Fibroblast of the aortic adventitia (primary cell): ENCODE measurements at regions not wholly inside any gene's neighbourhood (a gene's known extent, or its start where the extent isn't known, plus 50 kb on each side); places are given as distances from the start of the nearest gene placed in this dataset.

Experiments
- DNase-seq: peaks from one replicate; pipeline ENCODE4 v3.0.0-alpha.2; 2010; ENCODE audit warnings: low read depth
- H3K4me3 ChIP-seq: 2 replicates; pipeline ENCODE4 v1.5.1; 2011; ENCODE audit warnings: low read depth, mild to moderate bottlenecking, control low read depth, low read length, moderate library complexity
- CTCF ChIP-seq: IDR thresholded peaks from 2 replicates; pipeline ENCODE4 v1.5.1; 2011; ENCODE audit warnings: mild to moderate bottlenecking, low read length, control low read depth, inconsistent platforms; ENCODE audit not compliant: insufficient read depth

DNA sequence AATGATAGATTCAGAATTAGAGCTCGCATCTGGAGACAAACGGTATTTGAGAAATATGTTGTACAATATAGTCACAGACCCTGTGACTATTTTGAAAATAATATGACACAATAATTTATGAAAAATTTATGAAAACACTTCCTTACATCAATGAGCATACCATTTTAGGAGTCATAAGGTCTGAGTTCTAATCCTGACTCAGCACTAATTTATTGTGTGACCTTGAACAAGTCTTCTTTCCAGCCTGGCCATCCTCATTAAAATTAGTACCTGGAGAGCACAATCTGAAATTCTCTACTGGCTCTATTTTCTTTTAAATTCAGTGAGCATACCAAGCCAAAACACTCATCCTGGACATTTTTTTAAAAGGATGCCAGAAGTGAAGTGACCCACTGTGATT, 622.3 kb downstream of the SMARCA1 start:
- DNase-seq, result no peak
- no peak for TF ChIP-seq CTCF
- no peak overlapping the region for H3K4me3 ChIP-seq

DNA sequence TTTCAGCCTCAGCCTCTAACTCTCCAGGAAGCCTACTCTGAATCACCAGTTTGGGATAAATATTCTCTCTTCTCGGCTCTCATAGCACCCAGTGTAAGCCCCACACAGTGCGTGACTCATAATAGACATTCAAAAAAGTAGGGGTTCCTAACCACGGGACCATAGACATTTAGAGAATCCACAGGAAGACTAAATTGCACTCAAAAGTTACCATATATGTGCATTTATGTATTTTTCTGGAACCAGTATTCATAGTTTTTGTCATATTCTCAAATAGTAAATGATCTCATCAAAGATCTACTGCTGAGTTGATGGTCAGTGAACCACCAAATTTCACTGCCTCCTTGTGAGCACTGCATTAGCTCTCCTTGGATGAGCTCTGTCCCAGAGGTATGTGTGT, 625.7 kb downstream of the SMARCA1 start:
- TF ChIP-seq CTCF, result no peak
- DNase-seq, result no peak
- no peak overlapping the region for H3K4me3 ChIP-seq

GRCh38 chrX:128891554-128891953, 631.7 kb downstream of the SMARCA1 start:
- DNase-seq, result no peak
- no peak for TF ChIP-seq CTCF
- no peak overlapping the region for H3K4me3 ChIP-seq

DNA sequence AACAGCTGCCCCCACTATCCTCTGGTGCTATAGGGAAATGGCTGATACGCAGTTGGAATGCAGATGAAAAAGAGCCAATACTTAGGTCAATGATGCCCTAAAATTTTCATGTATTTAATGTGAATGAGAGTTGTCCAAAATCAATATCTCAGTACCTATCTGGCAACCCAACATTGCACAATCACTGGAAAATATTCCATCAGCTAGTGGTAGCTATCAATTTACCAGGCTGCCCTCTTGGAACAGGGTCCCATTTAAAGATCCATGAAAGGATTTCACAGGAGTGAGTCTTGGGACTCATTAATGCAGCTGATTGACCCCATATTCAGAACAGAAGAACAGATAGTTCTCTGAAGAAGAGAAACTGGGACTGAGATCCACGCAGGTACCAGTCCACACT, 638.9 kb downstream of the SMARCA1 start:
- DNase-seq, result no peak
- TF ChIP-seq CTCF, result no peak
- H3K4me3 ChIP-seq, result no peak overlapping the region

GRCh38 chrX:128883650-128884049, 639.6 kb downstream of the SMARCA1 start:
- H3K4me3 ChIP-seq, result no peak overlapping the region
- TF ChIP-seq CTCF, result no peak
- no peak for DNase-seq

DNA sequence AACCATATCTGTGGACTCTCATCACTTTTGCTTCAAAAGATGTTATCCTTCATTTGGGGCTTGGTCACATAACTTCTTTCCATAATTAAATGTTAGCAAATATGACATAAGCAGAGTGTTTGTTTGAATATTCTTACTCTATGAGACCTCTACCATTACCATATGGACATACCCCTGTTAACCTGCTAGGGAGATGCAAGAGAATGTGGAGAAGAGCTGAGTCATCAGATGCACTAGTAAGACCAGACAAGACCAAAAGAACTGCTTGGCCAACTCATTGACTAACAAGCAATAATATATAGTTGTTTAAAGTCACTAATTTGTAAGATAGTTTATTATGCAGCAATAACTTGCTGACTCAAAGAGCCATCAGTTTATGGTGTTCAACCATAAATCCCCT, 652.9 kb downstream of the SMARCA1 start:
- no peak for TF ChIP-seq CTCF

DNA sequence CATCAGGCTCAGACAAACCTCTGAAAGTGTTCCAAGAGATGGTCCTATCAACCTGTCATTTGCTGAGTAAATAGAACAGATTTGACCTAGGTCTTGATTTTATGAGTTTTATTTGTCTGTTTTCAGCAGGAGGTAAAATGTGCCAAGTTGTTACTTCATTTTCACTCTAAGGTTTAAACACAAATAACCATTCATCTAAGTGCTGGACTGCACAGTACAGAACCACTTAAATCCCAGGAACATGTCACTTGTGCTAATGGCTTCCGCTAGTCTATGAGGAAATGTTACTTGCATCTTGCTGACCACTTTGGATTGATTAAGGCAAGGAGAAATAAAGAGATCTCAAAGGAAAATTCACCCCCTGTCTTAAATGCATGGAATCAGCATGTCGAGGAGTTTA, 660.7 kb downstream of the SMARCA1 start:
- no peak overlapping the region for H3K4me3 ChIP-seq
- TF ChIP-seq CTCF, result no peak
- no peak for DNase-seq

More for the DNA sequence above, 652.9 kb downstream of the SMARCA1 start:
- H3K4me3 ChIP-seq, result no peak overlapping the region
- DNase-seq, result no peak
